ENCODE measurements at regions not wholly inside any gene's neighbourhood (a gene's known extent, or its start where the extent isn't known, plus 50 kb on each side); places are given as distances from the start of the nearest gene placed in this dataset.

DNA sequence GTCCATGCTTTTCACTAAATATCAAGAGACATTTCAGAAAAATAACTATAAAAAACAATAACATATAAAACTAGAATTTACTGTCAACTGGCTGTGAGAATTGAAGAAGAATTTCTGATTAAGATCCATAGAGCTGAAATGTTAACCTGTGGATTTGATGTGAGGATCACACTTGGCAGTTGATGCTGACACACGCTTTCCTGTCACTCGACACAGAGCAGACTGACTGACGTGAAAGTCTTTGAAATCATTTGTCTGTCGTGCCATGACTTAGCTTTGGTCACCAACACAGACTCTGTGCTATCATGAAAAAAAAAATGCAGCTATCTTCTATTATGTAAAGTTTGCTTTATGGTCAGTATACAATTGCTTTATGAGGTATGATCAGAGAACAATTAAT is 706.0 kb upstream of the ZP4 start:
- H3K4me3 ChIP-seq (ENCODE audit: low read depth, low read length): no peak overlapping the region
- TF ChIP-seq, protein P1, sequence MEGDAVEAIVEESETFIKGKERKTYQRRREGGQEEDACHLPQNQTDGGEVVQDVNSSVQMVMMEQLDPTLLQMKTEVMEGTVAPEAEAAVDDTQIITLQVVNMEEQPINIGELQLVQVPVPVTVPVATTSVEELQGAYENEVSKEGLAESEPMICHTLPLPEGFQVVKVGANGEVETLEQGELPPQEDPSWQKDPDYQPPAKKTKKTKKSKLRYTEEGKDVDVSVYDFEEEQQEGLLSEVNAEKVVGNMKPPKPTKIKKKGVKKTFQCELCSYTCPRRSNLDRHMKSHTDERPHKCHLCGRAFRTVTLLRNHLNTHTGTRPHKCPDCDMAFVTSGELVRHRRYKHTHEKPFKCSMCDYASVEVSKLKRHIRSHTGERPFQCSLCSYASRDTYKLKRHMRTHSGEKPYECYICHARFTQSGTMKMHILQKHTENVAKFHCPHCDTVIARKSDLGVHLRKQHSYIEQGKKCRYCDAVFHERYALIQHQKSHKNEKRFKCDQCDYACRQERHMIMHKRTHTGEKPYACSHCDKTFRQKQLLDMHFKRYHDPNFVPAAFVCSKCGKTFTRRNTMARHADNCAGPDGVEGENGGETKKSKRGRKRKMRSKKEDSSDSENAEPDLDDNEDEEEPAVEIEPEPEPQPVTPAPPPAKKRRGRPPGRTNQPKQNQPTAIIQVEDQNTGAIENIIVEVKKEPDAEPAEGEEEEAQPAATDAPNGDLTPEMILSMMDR (IDR thresholded peaks at IDR 0.05; ENCODE audit: borderline replicate concordance, insufficient read depth, low read depth, low read length): no peak

DNA sequence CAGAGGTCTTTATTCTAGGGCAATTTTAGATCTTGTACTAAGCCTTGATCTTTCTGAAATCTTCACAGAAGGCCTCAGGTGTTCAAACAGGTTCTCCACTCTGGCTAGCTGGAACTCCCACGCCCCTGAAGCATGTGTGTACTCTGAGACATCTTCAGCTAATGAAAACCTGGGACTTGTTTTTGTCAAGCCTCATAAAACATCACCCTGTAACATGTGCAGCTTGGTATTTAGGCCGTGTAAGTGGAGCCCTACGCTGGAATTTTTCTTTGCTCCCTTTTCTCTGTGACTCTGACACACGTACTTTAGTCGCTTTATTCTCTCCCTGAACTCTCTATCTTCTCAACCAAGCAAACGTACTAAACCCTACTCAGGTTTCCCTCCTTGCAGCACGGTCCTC is 701.9 kb upstream of the ZP4 start:
- H3K4me3 ChIP-seq (ENCODE audit: low read depth, low read length): no peak overlapping the region
- TF ChIP-seq, protein P1 (IDR thresholded peaks at IDR 0.05; ENCODE audit: borderline replicate concordance, insufficient read depth, low read depth, low read length): no peak

DNA sequence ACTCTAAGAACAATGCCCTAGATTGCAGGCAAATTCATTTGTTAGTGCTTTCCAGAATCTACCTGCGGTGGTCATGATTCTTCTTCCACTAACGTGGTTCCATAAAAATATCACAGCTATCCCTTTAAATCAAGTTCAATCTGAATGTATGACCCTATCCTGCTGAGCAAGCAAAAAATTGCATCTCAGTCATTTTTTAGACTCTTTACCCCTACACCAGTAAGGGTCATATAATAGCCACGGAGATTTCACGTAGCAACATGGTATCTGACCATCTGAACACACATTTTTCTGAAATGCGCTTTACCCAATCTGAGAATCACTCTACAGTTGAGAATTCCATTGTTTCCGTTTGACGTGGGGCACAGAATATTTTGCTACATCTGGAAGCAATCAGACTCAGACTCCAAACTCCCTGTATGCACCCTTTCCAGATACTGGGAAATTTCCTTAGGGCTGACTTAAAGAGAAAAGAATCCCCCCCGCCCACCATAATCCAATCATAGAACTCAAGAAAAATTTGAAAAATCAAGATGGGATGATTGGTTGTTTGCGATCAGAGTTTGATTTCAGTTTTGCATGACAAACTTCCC is 699.2 kb upstream of the ZP4 start:
- no peak overlapping the region for H3K4me3 ChIP-seq (ENCODE audit: low read depth, low read length)
- TF ChIP-seq, protein P1 (IDR thresholded peaks at IDR 0.05; ENCODE audit: borderline replicate concordance, insufficient read depth, low read depth, low read length): no peak

DNA sequence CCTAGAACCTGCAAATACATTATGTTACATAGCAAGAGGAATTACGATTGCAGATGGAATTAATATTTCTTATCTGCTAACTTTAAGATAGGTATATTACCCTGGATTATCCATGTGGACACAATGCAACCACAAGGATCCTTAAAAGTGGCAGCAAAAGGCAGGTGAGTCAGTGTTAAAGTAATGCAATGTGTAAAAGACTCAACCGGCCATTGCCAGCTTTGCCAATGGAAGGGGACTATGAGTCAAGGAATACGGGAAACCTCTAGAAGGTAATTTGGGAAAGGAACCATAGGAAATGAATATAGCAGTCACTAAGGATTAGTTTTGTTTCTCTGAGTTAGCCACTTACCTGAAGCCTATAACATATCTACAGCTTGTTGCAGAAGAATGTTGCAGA is 692.1 kb upstream of the ZP4 start:
- TF ChIP-seq, protein P1 (IDR thresholded peaks at IDR 0.05; ENCODE audit: borderline replicate concordance, insufficient read depth, low read depth, low read length): no peak

DNA sequence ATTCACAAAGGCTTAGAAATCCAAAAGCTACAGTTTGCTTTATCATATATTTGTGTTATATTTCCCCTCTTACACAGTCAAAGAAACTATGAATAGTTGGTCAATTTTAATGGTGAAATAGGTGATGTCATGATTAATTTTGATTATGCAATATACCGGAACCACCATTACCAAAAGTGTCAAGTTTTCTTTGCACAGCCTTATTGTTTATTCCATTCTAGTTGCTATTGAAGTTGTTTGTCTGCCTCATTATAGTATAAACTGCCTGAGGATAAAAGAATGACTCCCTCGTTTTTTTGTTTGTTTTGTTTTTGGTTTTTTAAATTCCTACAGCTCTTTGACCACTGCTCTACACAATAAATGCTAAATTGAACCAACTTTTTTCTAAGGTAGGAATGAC is 690.6 kb upstream of the ZP4 start:
- TF ChIP-seq, protein P1 (IDR thresholded peaks at IDR 0.05; ENCODE audit: borderline replicate concordance, insufficient read depth, low read depth, low read length): no peak

More for the DNA sequence above, 692.1 kb upstream of the ZP4 start:
- no peak overlapping the region for H3K4me3 ChIP-seq (ENCODE audit: low read depth, low read length)

DNA sequence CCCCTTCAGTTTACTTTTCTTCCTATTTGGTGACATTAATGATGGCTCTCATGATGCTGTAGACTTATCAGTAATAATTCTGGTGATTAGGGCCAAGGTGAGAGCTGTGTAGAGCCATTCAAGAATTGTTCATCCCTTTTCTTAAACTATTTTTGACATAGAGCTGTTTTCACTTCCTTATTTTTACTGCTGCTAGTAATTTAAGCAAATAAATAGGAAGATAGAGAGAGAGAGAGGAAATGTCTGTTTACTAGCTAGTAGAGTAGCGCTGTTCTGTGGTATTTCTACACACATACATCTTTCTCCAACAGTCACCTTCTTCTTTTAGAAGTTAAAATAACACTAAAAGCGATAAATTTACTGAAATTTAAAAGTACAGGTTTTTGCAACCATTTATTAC is 678.0 kb upstream of the ZP4 start:
- H3K4me3 ChIP-seq (ENCODE audit: low read depth, low read length): no peak overlapping the region
- TF ChIP-seq, protein P1 (IDR thresholded peaks at IDR 0.05; ENCODE audit: borderline replicate concordance, insufficient read depth, low read depth, low read length): no peak

More for the DNA sequence above, 690.6 kb upstream of the ZP4 start:
- H3K4me3 ChIP-seq (ENCODE audit: low read depth, low read length): no peak overlapping the region

DNA sequence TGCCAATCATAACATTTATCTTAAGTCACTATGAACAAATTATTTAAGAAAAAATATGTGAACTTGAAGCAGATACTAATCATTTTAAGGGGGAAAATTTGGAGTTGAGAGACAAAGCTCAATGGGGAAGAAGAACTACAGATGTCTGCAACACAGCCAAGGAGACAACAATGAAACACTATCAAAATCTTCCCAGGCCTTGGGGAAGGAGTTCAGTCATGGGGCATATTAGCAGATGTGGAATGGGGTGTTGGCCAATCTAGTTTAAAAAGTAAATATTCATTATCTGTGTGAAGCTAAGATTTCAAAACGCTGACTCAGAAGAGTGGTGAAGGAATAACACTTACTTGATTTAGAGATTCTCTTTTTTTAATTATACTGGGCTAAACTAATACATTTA is 671.6 kb upstream of the ZP4 start:
- TF ChIP-seq, protein P1 (IDR thresholded peaks at IDR 0.05; ENCODE audit: borderline replicate concordance, insufficient read depth, low read depth, low read length): no peak

More for the DNA sequence above, 671.6 kb upstream of the ZP4 start:
- H3K4me3 ChIP-seq (ENCODE audit: low read depth, low read length): no peak overlapping the region

Data from GM12875 (cell line).